GM12878 (cell line): ENCODE measurements at regions not wholly inside any gene's neighbourhood (a gene's known extent, or its start where the extent isn't known, plus 50 kb on each side); places are given as distances from the start of the nearest gene placed in this dataset.

Experiments used
- ASH2L ChIP-seq: fragments of 300-600, 200-600 bp; sonication (generic); IDR thresholded peaks from 2 replicates; pipeline ENCODE4 v1.6.1; 2017; ENCODE audit warnings: low read depth, mild to moderate bottlenecking, borderline replicate concordance
- CREB1 ChIP-seq: IDR thresholded peaks from 2 replicates; pipeline ENCODE4 v1.6.1; 2012; ENCODE audit warnings: low read depth, mild to moderate bottlenecking, inconsistent platforms
- DPF2 ChIP-seq: fragments of 450-650 bp; IDR thresholded peaks from 2 replicates; pipeline ENCODE4 v1.6.1; 2017; ENCODE audit warnings: mild to moderate bottlenecking
- ETV6 ChIP-seq, 2 experiments: fragments of 450-650 bp in 1 of 2; IDR thresholded peaks in 1 of 2; conservative IDR thresholded peaks in 1 of 2; 2 replicates each; pipeline ENCODE4 v1.6.1; 2014; ENCODE audit warnings: antibody characterized with exemption in 1 of 2, borderline replicate concordance in 1 of 2, low read depth in 1 of 2, mild to moderate bottlenecking in 1 of 2, moderate library complexity in 1 of 2
- IRF5 ChIP-seq: fragments of 450-650 bp; IDR thresholded peaks from 2 replicates; pipeline ENCODE4 v1.6.1; 2017; ENCODE audit warnings: borderline replicate concordance
- KDM1A ChIP-seq: fragments of 200-600 bp; sonication (generic); IDR thresholded peaks from 2 replicates; pipeline ENCODE4 v1.6.1; 2016; ENCODE audit warnings: borderline replicate concordance
- MLLT1 ChIP-seq: fragments of 450-650 bp; IDR thresholded peaks from 2 replicates; pipeline ENCODE4 v1.6.1; 2016; ENCODE audit warnings: mild to moderate bottlenecking
- MTA3 ChIP-seq: IDR thresholded peaks from 2 replicates; pipeline ENCODE4 v1.6.1; 2012; ENCODE audit warnings: low read length, inconsistent platforms, borderline replicate concordance
- NR2C1 ChIP-seq: fragments of 450-650 bp; IDR thresholded peaks from 2 replicates; pipeline ENCODE4 v1.6.1; 2017; ENCODE audit warnings: antibody characterized with exemption, mild to moderate bottlenecking, moderate library complexity
- PML ChIP-seq: IDR thresholded peaks from 2 replicates; pipeline ENCODE4 v1.6.1; 2012; ENCODE audit warnings: low read length, inconsistent platforms
- SMC3 ChIP-seq: IDR thresholded peaks from 2 replicates; pipeline ENCODE4 v1.6.1; 2011; ENCODE audit warnings: low read length, improper control_type of control experiment, borderline replicate concordance
- ZNF274 ChIP-seq: IDR thresholded peaks from one replicate; pipeline ENCODE4 v1.8.0; 2011; ENCODE audit not compliant: insufficient read length, insufficient read depth
- TF ChIP-seq, protein P1 (sequence below): fragments of 450-650 bp; IDR thresholded peaks from 2 replicates; pipeline ENCODE4 v1.6.1; 2017; ENCODE audit warnings: antibody characterized with exemption, mild to moderate bottlenecking, moderate library complexity
- TF ChIP-seq, protein P2 (sequence below): IDR thresholded peaks from 2 replicates; pipeline ENCODE4 v1.6.1; 2012; ENCODE audit warnings: low read length, inconsistent platforms

GRCh38 chr11:13110929-13111812 is 102.1 kb downstream of the RASSF10 start (continued):
- TF ChIP-seq KDM1A (no peak), MLLT1 (no peak), DPF2 (no peak), NR2C1 (no peak), ZNF274 (no peak), SMC3 (no peak), IRF5 (no peak), ASH2L (no peak), ETV6 (conservative IDR thresholded peaks at IDR 0.05 in 1 of 2, IDR thresholded peaks at IDR 0.05 in 1 of 2; ENCODE audit: borderline replicate concordance in 1 of 2, low read depth in 1 of 2) (no peak), MTA3 (no peak), PML (no peak), CREB1 (no peak)
- TF ChIP-seq, protein P1, sequence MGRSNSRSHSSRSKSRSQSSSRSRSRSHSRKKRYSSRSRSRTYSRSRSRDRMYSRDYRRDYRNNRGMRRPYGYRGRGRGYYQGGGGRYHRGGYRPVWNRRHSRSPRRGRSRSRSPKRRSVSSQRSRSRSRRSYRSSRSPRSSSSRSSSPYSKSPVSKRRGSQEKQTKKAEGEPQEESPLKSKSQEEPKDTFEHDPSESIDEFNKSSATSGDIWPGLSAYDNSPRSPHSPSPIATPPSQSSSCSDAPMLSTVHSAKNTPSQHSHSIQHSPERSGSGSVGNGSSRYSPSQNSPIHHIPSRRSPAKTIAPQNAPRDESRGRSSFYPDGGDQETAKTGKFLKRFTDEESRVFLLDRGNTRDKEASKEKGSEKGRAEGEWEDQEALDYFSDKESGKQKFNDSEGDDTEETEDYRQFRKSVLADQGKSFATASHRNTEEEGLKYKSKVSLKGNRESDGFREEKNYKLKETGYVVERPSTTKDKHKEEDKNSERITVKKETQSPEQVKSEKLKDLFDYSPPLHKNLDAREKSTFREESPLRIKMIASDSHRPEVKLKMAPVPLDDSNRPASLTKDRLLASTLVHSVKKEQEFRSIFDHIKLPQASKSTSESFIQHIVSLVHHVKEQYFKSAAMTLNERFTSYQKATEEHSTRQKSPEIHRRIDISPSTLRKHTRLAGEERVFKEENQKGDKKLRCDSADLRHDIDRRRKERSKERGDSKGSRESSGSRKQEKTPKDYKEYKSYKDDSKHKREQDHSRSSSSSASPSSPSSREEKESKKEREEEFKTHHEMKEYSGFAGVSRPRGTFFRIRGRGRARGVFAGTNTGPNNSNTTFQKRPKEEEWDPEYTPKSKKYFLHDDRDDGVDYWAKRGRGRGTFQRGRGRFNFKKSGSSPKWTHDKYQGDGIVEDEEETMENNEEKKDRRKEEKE = no peak
- TF ChIP-seq, protein P2, sequence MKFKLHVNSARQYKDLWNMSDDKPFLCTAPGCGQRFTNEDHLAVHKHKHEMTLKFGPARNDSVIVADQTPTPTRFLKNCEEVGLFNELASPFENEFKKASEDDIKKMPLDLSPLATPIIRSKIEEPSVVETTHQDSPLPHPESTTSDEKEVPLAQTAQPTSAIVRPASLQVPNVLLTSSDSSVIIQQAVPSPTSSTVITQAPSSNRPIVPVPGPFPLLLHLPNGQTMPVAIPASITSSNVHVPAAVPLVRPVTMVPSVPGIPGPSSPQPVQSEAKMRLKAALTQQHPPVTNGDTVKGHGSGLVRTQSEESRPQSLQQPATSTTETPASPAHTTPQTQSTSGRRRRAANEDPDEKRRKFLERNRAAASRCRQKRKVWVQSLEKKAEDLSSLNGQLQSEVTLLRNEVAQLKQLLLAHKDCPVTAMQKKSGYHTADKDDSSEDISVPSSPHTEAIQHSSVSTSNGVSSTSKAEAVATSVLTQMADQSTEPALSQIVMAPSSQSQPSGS = no peak
